NCI-H82 treated with DMSO at 0.1 percent for 48 hours (cell line): ENCODE measurements at regions not wholly inside any gene's neighbourhood (a gene's known extent, or its start where the extent isn't known, plus 50 kb on each side); places are given as distances from the start of the nearest gene placed in this dataset.
A peak's percentile ranks its signal among the peaks of the same experiment; 100 is the strongest.

ENCODE experiments used
- DNase-seq: peaks from one replicate; lab custom pipeline; 2025; ENCODE audit not compliant: unreplicated experiment; lab: John Stamatoyannopoulos, UW

- DNase-seq: no peak
These were observed 109.7 kb upstream of the SDK2 start for GRCh38 chr17:73753751-73754496.

- DNase-seq: peak; percentile 20
These were observed 110.7 kb upstream of the SDK2 start for GRCh38 chr17:73754886-73755400.

GRCh38 chr17:73757420-73757819 is 113.2 kb upstream of the SDK2 start:
- DNase-seq: peak; percentile 95

GRCh38 chr17:73758245-73758644 is 114.0 kb upstream of the SDK2 start:
- no peak for DNase-seq

- no peak for DNase-seq
These were observed 115.1 kb upstream of the SDK2 start for GRCh38 chr17:73759324-73759723.

- DNase-seq: peak; percentile 37
These were observed 115.6 kb upstream of the SDK2 start for GRCh38 chr17:73759734-73760438.

GRCh38 chr17:73760439-73760758 is 116.2 kb upstream of the SDK2 start:
- no peak for DNase-seq

GRCh38 chr17:73765824-73766563 is 121.7 kb upstream of the SDK2 start:
- no peak for DNase-seq

- DNase-seq: no peak
These were observed 123.5 kb upstream of the SDK2 start for GRCh38 chr17:73767696-73768095.

- no peak for DNase-seq
These were observed 124.4 kb upstream of the SDK2 start for GRCh38 chr17:73768691-73769090.

- DNase-seq: no peak
These were observed 125.2 kb upstream of the SDK2 start for GRCh38 chr17:73769479-73769878.

- DNase-seq: peak; percentile 64
These were observed 126.0 kb upstream of the SDK2 start for GRCh38 chr17:73770115-73770848.

GRCh38 chr17:73770849-73771229 is 126.6 kb upstream of the SDK2 start:
- no peak for DNase-seq

GRCh38 chr17:73772107-73772705 is 128.0 kb upstream of the SDK2 start:
- peak; percentile 41 for DNase-seq

- no peak for DNase-seq
These were observed 129.5 kb upstream of the SDK2 start for GRCh38 chr17:73773702-73774101.

- DNase-seq: peak; percentile 73
These were observed 130.6 kb upstream of the SDK2 start for GRCh38 chr17:73774852-73775251.

- no peak for DNase-seq
These were observed 132.3 kb upstream of the SDK2 start for GRCh38 chr17:73776351-73777130.

GRCh38 chr17:73777131-73777449 is 132.8 kb upstream of the SDK2 start:
- DNase-seq: no peak

GRCh38 chr17:73782231-73782630 is 138.0 kb upstream of the SDK2 start:
- DNase-seq: no peak
